ENCODE measurements at regions not wholly inside any gene's neighbourhood (a gene's known extent, or its start where the extent isn't known, plus 50 kb on each side); places are given as distances from the start of the nearest gene placed in this dataset.

DNA sequence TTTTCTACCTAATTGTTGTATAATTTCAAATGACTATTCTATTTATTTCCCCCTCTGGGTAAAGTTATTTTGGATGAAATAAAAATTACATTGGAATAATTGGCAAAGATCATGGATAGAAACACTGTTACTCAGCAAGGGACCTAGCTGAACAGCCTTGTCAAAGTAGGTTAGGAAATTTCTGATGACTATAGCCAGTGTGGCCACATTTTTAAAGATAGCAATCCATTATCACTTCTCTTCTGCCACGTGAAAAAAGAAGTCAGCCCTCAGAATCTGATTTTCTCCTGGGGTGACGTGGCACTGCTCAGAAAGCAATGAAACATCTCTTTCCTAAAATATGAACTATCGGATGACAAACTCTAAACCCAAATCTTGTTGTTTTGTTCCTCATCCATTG, 784.2 kb upstream of the RIOK2 start:
- H3K4me3 ChIP-seq = no peak overlapping the region
- no peaks in the 10 kb centered on the region for H3K4me1 ChIP-seq
- H3K36me3 ChIP-seq = no peaks in the 10 kb centered on the region
- no peaks in the 10 kb centered on the region for H3K9me3 ChIP-seq
- no peaks in the 10 kb centered on the region for H3K27me3 ChIP-seq
- no peak for DNase-seq (ENCODE audit: extremely low spot score in 2 of 2)
- no peak overlapping the region for H3K27ac ChIP-seq
- intact Hi-C loops (cut with DNase I) = no loop called here
- no peak for TF ChIP-seq CTCF (IDR thresholded peaks at IDR 0.05)
- no peak for TF ChIP-seq POLR2A (IDR thresholded peaks at IDR 0.05)
- no peak for TF ChIP-seq POLR2AphosphoS5 (IDR thresholded peaks at IDR 0.05; ENCODE audit: insufficient read depth in 1 of 2, low read depth in 1 of 2)

DNA sequence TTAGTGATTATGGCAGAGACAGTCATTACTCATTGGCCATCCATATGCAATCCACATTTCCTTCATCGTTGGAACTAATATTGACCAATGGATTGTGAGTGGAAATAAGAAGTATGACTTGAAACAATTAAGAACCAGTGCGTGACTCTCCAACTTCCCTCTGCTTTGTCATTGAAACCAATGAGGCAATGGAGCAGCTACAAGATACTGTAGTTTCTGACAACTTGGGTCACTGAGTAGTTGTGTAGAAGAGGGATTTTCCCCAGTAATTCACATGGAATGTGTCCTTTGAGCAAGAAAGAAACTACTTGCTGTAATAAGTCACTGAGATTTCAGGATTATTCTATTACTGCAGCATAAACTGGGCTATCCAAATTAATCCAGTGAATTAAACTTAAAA, 785.3 kb upstream of the RIOK2 start:
- no peak overlapping the region for H3K4me3 ChIP-seq

DNA sequence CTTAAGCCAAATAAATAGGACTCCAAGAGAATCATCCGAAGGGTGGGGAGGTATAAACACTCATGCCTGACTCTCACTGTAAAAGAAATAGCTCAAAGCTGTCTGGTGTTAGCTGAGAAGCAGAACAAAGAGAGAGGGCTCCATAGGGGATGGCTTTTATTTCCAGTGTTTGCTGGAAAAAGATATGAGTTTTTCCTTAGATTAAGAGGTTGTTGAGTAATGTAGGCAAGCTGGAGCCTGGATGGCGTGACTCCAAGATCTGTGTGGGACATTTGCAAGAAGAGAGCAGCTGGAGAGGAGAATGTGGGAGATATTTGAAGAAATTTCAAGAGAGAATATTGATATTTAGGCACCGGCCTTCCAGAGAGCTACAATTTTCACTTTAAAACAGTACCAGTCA, 793.7 kb upstream of the RGMB start:
- no peaks in the 10 kb centered on the region for H3K27me3 ChIP-seq
- no peak overlapping the region for H3K27ac ChIP-seq
- no peaks in the 10 kb centered on the region for H3K9me3 ChIP-seq
- H3K4me3 ChIP-seq = no peak overlapping the region
- TF ChIP-seq CTCF (IDR thresholded peaks at IDR 0.05) = no peak
- no peak for DNase-seq (ENCODE audit: extremely low spot score in 2 of 2)
- H3K4me1 ChIP-seq = no peaks in the 10 kb centered on the region
- no peaks in the 10 kb centered on the region for H3K36me3 ChIP-seq
- intact Hi-C loops (cut with DNase I) = no loop called here

More for the DNA sequence above, 785.3 kb upstream of the RIOK2 start:
- intact Hi-C loops (cut with DNase I) = no loop called here
- Histone ChIP-seq H3K9me3 (no peaks in the 10 kb centered on the region), H3K27ac (no peak overlapping the region), H3K4me1 (no peaks in the 10 kb centered on the region), H3K36me3 (no peaks in the 10 kb centered on the region), H3K27me3 (no peaks in the 10 kb centered on the region)
- DNase-seq (ENCODE audit: extremely low spot score in 2 of 2) = no peak
- TF ChIP-seq POLR2A (IDR thresholded peaks at IDR 0.05) = no peak
- TF ChIP-seq POLR2AphosphoS5 (IDR thresholded peaks at IDR 0.05; ENCODE audit: insufficient read depth in 1 of 2, low read depth in 1 of 2) = no peak
- no peak for TF ChIP-seq CTCF (IDR thresholded peaks at IDR 0.05)

GRCh38 chr5:97980291-97980690, 793.2 kb upstream of the RGMB start:
- intact Hi-C loops (cut with DNase I) = no loop called here
- Histone ChIP-seq H3K4me1 (no peaks in the 10 kb centered on the region), H3K27me3 (no peaks in the 10 kb centered on the region), H3K27ac (no peak overlapping the region), H3K9me3 (no peaks in the 10 kb centered on the region), H3K36me3 (no peaks in the 10 kb centered on the region), H3K4me3 (no peak overlapping the region)
- TF ChIP-seq POLR2A (IDR thresholded peaks at IDR 0.05) = no peak
- no peak for TF ChIP-seq POLR2AphosphoS5 (IDR thresholded peaks at IDR 0.05; ENCODE audit: insufficient read depth in 1 of 2, low read depth in 1 of 2)
- TF ChIP-seq CTCF (IDR thresholded peaks at IDR 0.05) = no peak
- no peak for DNase-seq (ENCODE audit: extremely low spot score in 2 of 2)

GRCh38 chr5:97986069-97986468, 787.4 kb upstream of the RGMB start:
- H3K36me3 ChIP-seq = no peaks in the 10 kb centered on the region
- intact Hi-C loops (cut with DNase I) = no loop called here

More at GRCh38 chr5:97986069-97986468, 787.4 kb upstream of the RGMB start:
- no peak for DNase-seq (ENCODE audit: extremely low spot score in 2 of 2)
- Histone ChIP-seq H3K9me3 (no peaks in the 10 kb centered on the region), H3K4me3 (no peak overlapping the region), H3K4me1 (no peaks in the 10 kb centered on the region), H3K27ac (no peak overlapping the region), H3K27me3 (no peaks in the 10 kb centered on the region)
- TF ChIP-seq POLR2AphosphoS5 (IDR thresholded peaks at IDR 0.05; ENCODE audit: insufficient read depth in 1 of 2, low read depth in 1 of 2) (no peak), POLR2A (IDR thresholded peaks at IDR 0.05) (no peak), CTCF (IDR thresholded peaks at IDR 0.05) (no peak)
